ENCODE measurements at regions not wholly inside any gene's neighbourhood (a gene's known extent, or its start where the extent isn't known, plus 50 kb on each side); places are given as distances from the start of the nearest gene placed in this dataset.

- TF ChIP-seq, protein P1, sequence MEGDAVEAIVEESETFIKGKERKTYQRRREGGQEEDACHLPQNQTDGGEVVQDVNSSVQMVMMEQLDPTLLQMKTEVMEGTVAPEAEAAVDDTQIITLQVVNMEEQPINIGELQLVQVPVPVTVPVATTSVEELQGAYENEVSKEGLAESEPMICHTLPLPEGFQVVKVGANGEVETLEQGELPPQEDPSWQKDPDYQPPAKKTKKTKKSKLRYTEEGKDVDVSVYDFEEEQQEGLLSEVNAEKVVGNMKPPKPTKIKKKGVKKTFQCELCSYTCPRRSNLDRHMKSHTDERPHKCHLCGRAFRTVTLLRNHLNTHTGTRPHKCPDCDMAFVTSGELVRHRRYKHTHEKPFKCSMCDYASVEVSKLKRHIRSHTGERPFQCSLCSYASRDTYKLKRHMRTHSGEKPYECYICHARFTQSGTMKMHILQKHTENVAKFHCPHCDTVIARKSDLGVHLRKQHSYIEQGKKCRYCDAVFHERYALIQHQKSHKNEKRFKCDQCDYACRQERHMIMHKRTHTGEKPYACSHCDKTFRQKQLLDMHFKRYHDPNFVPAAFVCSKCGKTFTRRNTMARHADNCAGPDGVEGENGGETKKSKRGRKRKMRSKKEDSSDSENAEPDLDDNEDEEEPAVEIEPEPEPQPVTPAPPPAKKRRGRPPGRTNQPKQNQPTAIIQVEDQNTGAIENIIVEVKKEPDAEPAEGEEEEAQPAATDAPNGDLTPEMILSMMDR (IDR thresholded peaks at IDR 0.05): no peak
- TF ChIP-seq POLR2A (IDR thresholded peaks at IDR 0.05): no peak
Observed at GRCh38 chr1:168783458-168784210, 54.6 kb upstream of the DPT start.
